ENCODE measurements at regions not wholly inside any gene's neighbourhood (a gene's known extent, or its start where the extent isn't known, plus 50 kb on each side); places are given as distances from the start of the nearest gene placed in this dataset.

GRCh38 chr9:33731142-33731541 is 64.2 kb upstream of the PRSS3 start:
- TF ChIP-seq CTCF (conservative IDR thresholded peaks at IDR 0.05; ENCODE audit: low read length): no peak
- TF ChIP-seq EZH2phosphoT487 (IDR thresholded peaks at IDR 0.05; ENCODE audit: borderline replicate concordance, low read depth, low read length): no peak
